HG03558 (cell line): ENCODE measurements at regions not wholly inside any gene's neighbourhood (a gene's known extent, or its start where the extent isn't known, plus 50 kb on each side); places are given as distances from the start of the nearest gene placed in this dataset.

ENCODE experiments used
- ATAC-seq: cut with Tn5 transposase; IDR thresholded peaks from one replicate; pipeline ENCODE4 v1.9.1; 2021; ENCODE audit warnings: moderate number of reproducible peaks; ENCODE audit not compliant: unreplicated experiment; ENCODE audit errors: extremely low read depth

GRCh38 chr3:193895409-193895808 lies 240.5 kb upstream of the HES1 start:
- no peak for ATAC-seq

DNA sequence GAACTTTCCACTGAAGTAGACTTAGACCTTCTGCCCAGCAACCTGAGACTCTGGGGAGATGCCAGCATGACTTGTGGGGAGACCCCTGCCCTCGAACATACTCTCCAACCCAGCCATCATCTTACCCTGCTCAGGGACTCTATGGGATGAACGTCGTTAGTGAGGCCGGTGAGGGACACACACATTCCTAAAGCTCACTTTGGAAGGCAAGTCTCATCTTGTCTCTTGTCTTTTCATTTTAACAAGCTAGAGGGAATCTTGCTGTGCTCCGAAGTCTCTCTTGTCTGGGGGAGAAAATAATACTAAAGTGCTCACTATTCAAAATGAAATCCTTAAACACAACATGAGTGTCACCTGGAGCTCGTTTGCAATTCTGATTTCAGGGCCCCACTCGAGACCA lies 239.5 kb upstream of the HES1 start:
- no peak for ATAC-seq

DNA sequence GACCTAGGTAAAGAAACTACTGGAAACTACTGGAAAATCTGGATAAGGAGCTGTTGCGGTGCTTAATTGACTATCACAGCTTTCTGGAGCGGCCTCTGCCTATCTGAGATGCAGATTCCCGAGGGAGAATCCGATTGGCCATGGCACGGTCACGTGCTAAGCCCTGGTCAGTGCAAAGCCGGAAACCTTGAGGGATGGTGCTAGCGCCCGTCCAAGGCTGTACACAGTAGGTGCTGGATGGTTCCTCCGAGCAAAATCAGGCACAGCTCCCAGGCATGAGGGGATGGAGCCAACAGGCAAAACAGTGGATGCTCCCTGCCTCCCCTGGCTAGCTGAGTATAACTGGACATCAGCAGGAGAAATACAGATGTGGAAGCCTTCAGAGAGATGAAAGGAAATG lies 238.7 kb upstream of the HES1 start:
- ATAC-seq = no peak

DNA sequence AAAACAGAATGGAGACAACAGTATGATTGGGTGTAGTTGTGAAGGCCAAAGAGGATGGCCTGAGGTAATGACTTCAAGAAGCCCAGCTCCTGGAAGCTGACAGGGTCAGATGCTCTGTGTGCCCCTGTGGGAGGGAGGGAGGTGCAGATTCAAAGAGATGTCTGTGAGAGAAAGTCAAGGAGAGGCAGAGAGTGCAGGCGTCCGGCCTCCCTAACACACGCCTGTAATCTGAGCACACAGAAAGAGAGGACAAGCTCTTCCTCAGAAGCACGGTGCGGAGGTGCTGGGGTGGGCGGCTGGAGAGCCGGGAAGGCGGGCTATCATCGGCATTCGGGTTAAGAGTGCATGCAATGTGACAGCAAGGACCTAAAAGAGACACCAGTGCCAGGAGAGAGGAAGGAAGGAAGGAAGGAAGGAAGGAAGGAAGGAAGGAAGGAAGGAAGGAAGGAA lies 238.2 kb upstream of the HES1 start:
- no peak for ATAC-seq

GRCh38 chr3:193899001-193899400 lies 236.9 kb upstream of the HES1 start:
- no peak for ATAC-seq

- no peak for ATAC-seq
Measured at GRCh38 chr3:193901007-193901406, 234.9 kb upstream of the HES1 start.

DNA sequence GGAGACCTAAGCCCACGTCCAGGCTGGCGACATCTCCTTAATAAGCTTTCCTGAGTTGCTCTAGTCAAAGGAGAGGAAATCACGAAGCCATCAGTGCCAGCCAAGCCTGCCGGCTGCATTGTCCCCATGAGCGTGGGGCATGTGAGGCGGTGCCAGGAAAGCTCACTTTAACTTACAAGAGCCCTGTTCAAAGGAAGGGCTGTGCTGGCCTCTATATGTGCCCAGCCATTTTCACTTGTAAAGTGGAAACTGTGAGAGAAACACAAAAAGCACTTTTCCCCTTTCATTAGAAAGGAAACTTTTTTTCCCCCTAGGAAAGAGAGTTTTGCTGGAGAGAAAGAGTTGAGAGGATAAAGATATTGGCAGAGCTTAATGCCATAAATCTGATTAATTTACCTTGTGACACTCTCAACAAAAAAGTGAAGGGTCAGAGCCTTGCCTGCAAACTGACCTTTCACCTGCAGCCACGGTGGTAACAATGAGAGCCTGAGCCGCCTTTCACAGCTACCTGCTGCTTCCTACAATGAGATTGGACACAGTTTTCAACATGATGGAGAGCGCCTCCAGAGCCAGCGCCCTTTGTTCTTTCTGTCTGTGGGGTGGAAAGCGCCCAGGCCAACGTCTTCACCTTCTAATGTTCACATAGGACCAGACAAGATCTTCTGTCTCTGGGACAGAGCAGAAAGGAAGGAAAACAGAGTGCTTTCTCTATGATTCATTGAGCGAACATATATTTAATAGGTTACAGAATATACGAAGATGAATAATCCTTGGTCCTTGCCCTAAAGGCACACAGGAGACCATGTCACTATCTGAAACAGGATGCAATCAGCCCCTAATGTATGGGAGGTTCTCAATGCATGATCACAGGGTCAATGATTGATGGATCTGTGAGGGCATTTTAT lies 233.1 kb upstream of the HES1 start:
- no peak for ATAC-seq

DNA sequence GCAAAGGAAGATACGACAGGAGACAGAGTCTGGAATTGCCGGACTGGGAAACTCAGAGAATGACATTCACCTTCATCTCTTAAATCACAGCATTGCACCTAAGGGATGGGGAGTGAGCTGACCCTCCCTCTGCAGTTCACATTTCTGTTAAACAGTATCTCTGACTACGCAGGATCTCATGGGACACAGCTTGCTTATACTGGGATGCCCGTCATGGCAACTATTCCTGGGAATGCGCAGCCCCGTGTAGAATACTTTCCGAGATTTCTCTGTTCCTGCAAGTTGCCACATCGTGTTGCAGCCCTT lies 232.5 kb upstream of the HES1 start:
- ATAC-seq = no peak

GRCh38 chr3:193903966-193904365 lies 232.0 kb upstream of the HES1 start:
- no peak for ATAC-seq

DNA sequence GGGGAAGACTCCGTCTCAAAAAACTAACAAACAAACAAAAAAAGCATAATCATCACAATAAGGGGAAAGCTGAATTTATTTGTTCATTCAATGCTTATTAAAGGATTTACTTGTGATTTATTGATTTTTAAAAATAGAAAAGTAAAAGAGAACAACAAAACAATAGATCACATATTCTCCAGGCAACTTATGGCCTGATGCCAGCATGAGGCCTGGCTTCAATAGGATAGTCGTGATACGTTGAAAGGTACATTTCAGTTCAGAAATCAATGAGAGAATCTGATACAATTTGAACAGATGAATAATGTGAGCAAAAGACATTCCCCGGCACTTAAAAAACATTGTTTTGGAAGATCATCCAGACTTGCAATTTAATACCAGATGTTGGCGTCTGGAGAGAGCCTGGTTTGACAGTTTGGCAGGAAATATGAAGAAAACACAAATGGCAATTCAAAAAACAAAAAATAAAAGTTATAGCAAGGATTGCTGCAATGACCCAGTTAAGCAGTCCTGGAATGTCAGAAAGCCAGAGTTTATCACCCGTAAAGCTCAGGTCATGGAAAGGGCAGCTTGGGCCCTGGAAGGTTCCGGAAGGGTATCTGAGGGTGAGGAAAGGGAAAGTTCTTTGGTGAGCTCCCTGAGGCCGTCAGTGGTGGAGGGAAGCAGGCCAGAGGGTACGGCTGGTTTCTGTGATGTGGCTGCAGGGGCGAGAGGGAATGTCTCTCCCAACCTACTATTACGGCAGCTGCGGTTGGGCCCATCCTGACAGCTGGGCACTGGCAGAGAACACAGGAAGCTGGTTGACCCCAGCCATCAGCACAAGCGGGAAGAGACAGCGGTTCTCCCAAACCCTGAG lies 230.2 kb upstream of the HES1 start:
- no peak for ATAC-seq

- no peak for ATAC-seq
Measured at GRCh38 chr3:193906849-193907410, 229.0 kb upstream of the HES1 start.

- ATAC-seq = no peak
Measured at GRCh38 chr3:193908181-193908744, 227.7 kb upstream of the HES1 start.

DNA sequence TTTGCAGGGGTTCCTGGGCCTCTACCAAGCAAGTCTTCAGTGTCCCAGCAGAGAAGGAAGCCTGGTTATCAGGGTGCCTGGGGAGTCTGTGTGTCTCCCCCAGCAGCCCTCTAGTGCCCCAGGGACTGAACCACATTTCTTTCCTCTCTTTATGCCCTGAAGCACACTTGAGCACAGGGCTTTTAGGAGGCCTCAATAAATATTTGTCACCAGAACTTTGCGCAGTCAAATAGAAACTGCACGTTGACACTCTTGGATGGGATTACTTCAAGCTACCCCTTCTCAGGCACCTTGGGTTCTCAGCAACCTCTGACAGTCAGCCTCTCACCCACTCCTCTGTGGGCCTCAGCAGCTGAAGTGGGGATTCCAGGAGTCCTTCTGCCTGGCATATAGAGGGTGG lies 226.6 kb upstream of the HES1 start:
- ATAC-seq = peak; percentile 43

GRCh38 chr3:193910310-193910709 lies 225.6 kb upstream of the HES1 start:
- ATAC-seq = no peak

- ATAC-seq = no peak
Measured at GRCh38 chr3:193910886-193911738, 224.8 kb upstream of the HES1 start.

DNA sequence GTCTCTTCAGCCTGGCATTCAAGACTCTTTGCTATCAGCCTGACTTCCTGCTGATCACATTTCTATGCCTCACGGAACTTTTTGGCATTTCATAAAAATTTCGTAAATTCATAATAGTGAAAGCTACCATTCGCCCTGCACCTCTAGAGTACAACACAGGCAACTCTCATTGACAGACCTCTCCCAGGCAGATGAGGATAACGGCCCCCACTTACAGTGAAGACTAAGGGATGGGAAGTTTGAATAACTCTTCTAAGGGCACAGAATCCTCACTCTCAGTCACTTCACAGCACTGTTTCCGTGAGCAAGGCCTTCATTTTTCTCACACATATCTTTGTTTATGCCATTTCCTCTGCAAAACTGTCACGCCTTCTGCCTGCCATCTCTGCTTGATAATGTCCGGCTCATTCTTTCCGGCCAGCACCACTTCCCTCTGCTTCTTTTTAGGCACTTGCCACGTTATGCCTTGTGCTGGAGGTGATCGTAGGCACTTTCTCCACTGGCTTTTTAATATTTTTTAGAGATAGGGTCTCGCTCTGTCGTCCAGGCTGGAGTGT lies 224.1 kb upstream of the HES1 start:
- no peak for ATAC-seq

- ATAC-seq = no peak
Measured at GRCh38 chr3:193912621-193913178, 223.2 kb upstream of the HES1 start.

DNA sequence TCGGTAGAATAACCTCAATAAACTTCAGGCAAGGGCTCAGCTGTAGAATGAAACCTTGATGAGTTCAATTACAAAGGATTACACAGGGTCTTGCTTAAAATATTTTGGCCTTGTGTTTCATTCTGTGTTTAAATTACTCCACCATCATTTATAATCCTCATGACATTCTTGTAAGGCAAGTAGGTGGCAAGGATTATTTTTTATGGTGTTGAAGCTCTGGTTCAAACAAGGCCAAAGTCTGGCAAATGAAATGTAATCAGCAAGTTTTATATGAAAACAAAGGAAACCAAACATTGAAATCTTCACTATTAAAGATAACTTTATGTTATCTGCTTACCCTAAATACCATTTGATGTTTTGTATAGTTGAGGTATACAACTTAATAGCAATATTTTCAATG lies 221.3 kb upstream of the HES1 start:
- no peak for ATAC-seq

DNA sequence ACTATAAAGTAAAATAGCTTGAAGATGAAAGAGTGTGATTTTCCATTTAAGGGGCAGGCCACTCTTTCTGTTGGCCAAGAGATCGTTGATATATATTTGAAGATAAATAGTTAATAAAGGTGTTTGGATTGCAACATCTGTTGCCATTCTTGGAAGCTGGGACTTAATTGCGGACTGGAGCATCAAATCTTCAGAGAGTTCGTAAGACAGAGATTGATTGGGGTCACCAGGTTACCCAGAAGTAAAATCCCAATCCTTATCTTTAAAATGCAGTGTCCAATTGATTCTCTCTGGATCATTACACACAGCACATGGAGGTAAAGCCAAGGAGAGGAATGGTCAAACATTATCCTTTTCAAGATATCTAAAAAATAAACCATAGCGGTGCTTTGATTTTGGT lies 220.8 kb upstream of the HES1 start:
- no peak for ATAC-seq
